HCT116 (cell line): ENCODE measurements at regions not wholly inside any gene's neighbourhood (a gene's known extent, or its start where the extent isn't known, plus 50 kb on each side); places are given as distances from the start of the nearest gene placed in this dataset.
"Not testable (repeated sequence)": the region's sequence is repeated elsewhere in the genome, so short reads cannot be mapped to it uniquely, and the experiment has no call there.

Experiments used
- CEBPB ChIP-seq: IDR thresholded peaks from 2 replicates; pipeline ENCODE4 v1.6.1; 2012; ENCODE audit warnings: low read depth
- EZH2 ChIP-seq: fragments of 200-600 bp; sonication (generic); IDR thresholded peaks from 2 replicates; pipeline ENCODE4 v1.6.1; 2017; ENCODE audit warnings: antibody characterized with exemption, mixed run types
- JUND ChIP-seq: IDR thresholded peaks from 2 replicates; pipeline ENCODE4 v1.6.1; 2012
- POLR2A ChIP-seq: IDR thresholded peaks from 2 replicates; pipeline ENCODE4 v1.7.0; 2011; ENCODE audit warnings: borderline replicate concordance; ENCODE audit not compliant: insufficient read depth, insufficient read length; ENCODE audit errors: extremely low read depth
- POLR2AphosphoS5 ChIP-seq: IDR thresholded peaks from 2 replicates; pipeline ENCODE4 v1.6.1; 2011; ENCODE audit warnings: mild to moderate bottlenecking, low read depth, low read length, moderate library complexity
- RAD21 ChIP-seq: IDR thresholded peaks from 2 replicates; pipeline ENCODE4 v1.6.1; 2012; ENCODE audit warnings: low read depth, mild to moderate bottlenecking
- SRF ChIP-seq: IDR thresholded peaks from 2 replicates; pipeline ENCODE4 v1.6.1; 2012; ENCODE audit warnings: low read depth
- TF ChIP-seq, protein P1 (sequence below): IDR thresholded peaks from 2 replicates; pipeline ENCODE4 v1.6.1; 2012
- TF ChIP-seq, protein P2 (sequence below): IDR thresholded peaks from 2 replicates; pipeline ENCODE4 v1.6.1; 2012
- TF ChIP-seq, protein P3 (sequence below), 3 experiments: fragments of 200-600 bp in 1 of 3; sonication (generic) in 1 of 3; IDR thresholded peaks in 2 of 3; conservative IDR thresholded peaks in 1 of 3; 2 replicates each; pipeline ENCODE4 v1.5.1; 2012 to 2017; ENCODE audit warnings: low read depth in 2 of 3, low read length in 2 of 3, antibody characterized with exemption in 1 of 3, borderline replicate concordance in 1 of 3, control low read depth in 1 of 3, mild to moderate bottlenecking in 1 of 3, mixed read lengths in 1 of 3, mixed run types in 1 of 3, moderate library complexity in 1 of 3; ENCODE audit not compliant: insufficient read depth in 1 of 3
- TF ChIP-seq, protein P4 (sequence below): IDR thresholded peaks from 2 replicates; pipeline ENCODE4 v1.6.1; 2012; ENCODE audit warnings: low read depth

DNA sequence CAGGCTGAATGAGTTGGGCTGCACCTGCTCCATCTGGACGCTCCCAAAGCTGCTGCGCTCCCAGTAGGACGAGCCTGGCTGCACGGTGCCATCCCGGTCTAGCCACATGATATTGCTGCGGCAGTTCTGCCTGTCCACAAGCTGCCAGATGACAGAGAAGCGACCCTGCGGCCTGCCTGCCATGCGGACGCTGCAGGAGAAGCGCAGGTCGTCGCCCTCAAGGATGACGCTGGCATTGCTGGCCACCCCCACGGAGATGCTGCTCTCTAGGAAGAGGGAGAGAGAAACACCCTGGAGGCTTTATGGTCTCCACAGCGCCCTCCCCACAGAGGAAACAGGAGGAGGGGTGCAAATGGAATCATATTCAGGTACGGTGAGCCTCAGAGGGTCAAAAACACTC, 887.3 kb downstream of the TUBA3C start:
- TF ChIP-seq JUND, POLR2AphosphoS5, EZH2, POLR2A, SRF, RAD21, CEBPB: not testable (repeated sequence)
- TF ChIP-seq, protein P1, sequence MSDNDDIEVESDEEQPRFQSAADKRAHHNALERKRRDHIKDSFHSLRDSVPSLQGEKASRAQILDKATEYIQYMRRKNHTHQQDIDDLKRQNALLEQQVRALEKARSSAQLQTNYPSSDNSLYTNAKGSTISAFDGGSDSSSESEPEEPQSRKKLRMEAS = not testable (repeated sequence)
- TF ChIP-seq, protein P2, sequence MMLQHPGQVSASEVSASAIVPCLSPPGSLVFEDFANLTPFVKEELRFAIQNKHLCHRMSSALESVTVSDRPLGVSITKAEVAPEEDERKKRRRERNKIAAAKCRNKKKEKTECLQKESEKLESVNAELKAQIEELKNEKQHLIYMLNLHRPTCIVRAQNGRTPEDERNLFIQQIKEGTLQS = not testable (repeated sequence)
- TF ChIP-seq, protein P3, sequence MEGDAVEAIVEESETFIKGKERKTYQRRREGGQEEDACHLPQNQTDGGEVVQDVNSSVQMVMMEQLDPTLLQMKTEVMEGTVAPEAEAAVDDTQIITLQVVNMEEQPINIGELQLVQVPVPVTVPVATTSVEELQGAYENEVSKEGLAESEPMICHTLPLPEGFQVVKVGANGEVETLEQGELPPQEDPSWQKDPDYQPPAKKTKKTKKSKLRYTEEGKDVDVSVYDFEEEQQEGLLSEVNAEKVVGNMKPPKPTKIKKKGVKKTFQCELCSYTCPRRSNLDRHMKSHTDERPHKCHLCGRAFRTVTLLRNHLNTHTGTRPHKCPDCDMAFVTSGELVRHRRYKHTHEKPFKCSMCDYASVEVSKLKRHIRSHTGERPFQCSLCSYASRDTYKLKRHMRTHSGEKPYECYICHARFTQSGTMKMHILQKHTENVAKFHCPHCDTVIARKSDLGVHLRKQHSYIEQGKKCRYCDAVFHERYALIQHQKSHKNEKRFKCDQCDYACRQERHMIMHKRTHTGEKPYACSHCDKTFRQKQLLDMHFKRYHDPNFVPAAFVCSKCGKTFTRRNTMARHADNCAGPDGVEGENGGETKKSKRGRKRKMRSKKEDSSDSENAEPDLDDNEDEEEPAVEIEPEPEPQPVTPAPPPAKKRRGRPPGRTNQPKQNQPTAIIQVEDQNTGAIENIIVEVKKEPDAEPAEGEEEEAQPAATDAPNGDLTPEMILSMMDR (IDR thresholded peaks at IDR 0.05 in 2 of 3, conservative IDR thresholded peaks at IDR 0.05 in 1 of 3; ENCODE audit: borderline replicate concordance in 1 of 3, insufficient read depth in 1 of 3, low read depth in 2 of 3, low read length in 2 of 3) = not testable (repeated sequence)
- TF ChIP-seq, protein P4, sequence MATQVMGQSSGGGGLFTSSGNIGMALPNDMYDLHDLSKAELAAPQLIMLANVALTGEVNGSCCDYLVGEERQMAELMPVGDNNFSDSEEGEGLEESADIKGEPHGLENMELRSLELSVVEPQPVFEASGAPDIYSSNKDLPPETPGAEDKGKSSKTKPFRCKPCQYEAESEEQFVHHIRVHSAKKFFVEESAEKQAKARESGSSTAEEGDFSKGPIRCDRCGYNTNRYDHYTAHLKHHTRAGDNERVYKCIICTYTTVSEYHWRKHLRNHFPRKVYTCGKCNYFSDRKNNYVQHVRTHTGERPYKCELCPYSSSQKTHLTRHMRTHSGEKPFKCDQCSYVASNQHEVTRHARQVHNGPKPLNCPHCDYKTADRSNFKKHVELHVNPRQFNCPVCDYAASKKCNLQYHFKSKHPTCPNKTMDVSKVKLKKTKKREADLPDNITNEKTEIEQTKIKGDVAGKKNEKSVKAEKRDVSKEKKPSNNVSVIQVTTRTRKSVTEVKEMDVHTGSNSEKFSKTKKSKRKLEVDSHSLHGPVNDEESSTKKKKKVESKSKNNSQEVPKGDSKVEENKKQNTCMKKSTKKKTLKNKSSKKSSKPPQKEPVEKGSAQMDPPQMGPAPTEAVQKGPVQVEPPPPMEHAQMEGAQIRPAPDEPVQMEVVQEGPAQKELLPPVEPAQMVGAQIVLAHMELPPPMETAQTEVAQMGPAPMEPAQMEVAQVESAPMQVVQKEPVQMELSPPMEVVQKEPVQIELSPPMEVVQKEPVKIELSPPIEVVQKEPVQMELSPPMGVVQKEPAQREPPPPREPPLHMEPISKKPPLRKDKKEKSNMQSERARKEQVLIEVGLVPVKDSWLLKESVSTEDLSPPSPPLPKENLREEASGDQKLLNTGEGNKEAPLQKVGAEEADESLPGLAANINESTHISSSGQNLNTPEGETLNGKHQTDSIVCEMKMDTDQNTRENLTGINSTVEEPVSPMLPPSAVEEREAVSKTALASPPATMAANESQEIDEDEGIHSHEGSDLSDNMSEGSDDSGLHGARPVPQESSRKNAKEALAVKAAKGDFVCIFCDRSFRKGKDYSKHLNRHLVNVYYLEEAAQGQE = not testable (repeated sequence)
